Trophoblast cell (in vitro differentiated cells and primary cell): ENCODE measurements at regions not wholly inside any gene's neighbourhood (a gene's known extent, or its start where the extent isn't known, plus 50 kb on each side); places are given as distances from the start of the nearest gene placed in this dataset.
"Not testable (repeated sequence)": the region's sequence is repeated elsewhere in the genome, so short reads cannot be mapped to it uniquely, and the experiment has no call there.

Experiments used
- DNase-seq, 2 donors: peaks; one replicate each; pipeline ENCODE4 v3.0.0-alpha.2; 2016
- H2AFZ ChIP-seq: 2 replicates; pipeline ENCODE4 v1.6.1; 2013; ENCODE audit warnings: low read length, moderate library complexity, mild to moderate bottlenecking; ENCODE audit not compliant: insufficient read depth, poor library complexity
- H2AK5ac ChIP-seq: 2 replicates; pipeline ENCODE4 v1.6.1; 2013; ENCODE audit warnings: mild to moderate bottlenecking, low read length
- H2BK120ac ChIP-seq: 2 replicates; pipeline ENCODE4 v1.6.1; 2013; ENCODE audit warnings: low read length, mild to moderate bottlenecking, moderate library complexity; ENCODE audit not compliant: insufficient read depth, poor library complexity
- H2BK12ac ChIP-seq: 2 replicates; pipeline ENCODE4 v1.6.1; 2013; ENCODE audit warnings: mild to moderate bottlenecking, low read length, moderate library complexity
- H2BK5ac ChIP-seq: 2 replicates; pipeline ENCODE4 v1.6.1; 2013; ENCODE audit warnings: low read length, low read depth, moderate library complexity, mild to moderate bottlenecking; ENCODE audit not compliant: poor library complexity
- H3K14ac ChIP-seq: 2 replicates; pipeline ENCODE4 v1.6.1; 2013; ENCODE audit warnings: mild to moderate bottlenecking, low read length
- H3K18ac ChIP-seq: 2 replicates; pipeline ENCODE4 v1.6.1; 2013; ENCODE audit warnings: mild to moderate bottlenecking, low read length
- H3K23ac ChIP-seq: 2 replicates; pipeline ENCODE4 v1.6.1; 2013; ENCODE audit warnings: low read length
- H3K27ac ChIP-seq: 2 replicates; pipeline ENCODE4 v1.5.1; 2013; ENCODE audit warnings: low read depth, mild to moderate bottlenecking, inconsistent platforms, low read length, moderate library complexity
- H3K27me3 ChIP-seq: 2 replicates; pipeline ENCODE4 v1.6.1; 2013; ENCODE audit warnings: inconsistent platforms, mild to moderate bottlenecking, low read length, moderate library complexity; ENCODE audit not compliant: insufficient read depth
- H3K36me3 ChIP-seq, 2 experiments: 1 replicate in 1 of 2; 2 replicates in 1 of 2; pipeline ENCODE4 v1.6.1; 2013; ENCODE audit warnings: low read length in 2 of 2, mild to moderate bottlenecking in 2 of 2, moderate library complexity in 1 of 2; ENCODE audit not compliant: insufficient read depth in 2 of 2, control insufficient read depth in 1 of 2
- H3K4ac ChIP-seq: 2 replicates; pipeline ENCODE4 v1.6.1; 2013; ENCODE audit warnings: low read depth, mild to moderate bottlenecking, low read length, moderate library complexity
- H3K4me1 ChIP-seq, 2 experiments: 1 replicate in 1 of 2; 2 replicates in 1 of 2; pipeline ENCODE4 v1.6.1; 2013; ENCODE audit warnings: low read length in 2 of 2, mild to moderate bottlenecking in 2 of 2, moderate library complexity in 1 of 2; ENCODE audit not compliant: insufficient read depth in 2 of 2, control insufficient read depth in 1 of 2
- H3K4me2 ChIP-seq: 2 replicates; pipeline ENCODE4 v1.6.1; 2013; ENCODE audit warnings: inconsistent platforms, mild to moderate bottlenecking, low read length, moderate library complexity
- H3K4me3 ChIP-seq: 2 replicates; pipeline ENCODE4 v1.5.1; 2013; ENCODE audit warnings: mild to moderate bottlenecking, low read depth, low read length, inconsistent platforms
- H3K79me1 ChIP-seq: one replicate; pipeline ENCODE4 v1.6.1; 2013; ENCODE audit warnings: low read length
- H3K79me2 ChIP-seq: 2 replicates; pipeline ENCODE4 v1.6.1; 2013; ENCODE audit warnings: low read length, mild to moderate bottlenecking; ENCODE audit not compliant: control insufficient read depth, insufficient read depth, poor library complexity
- H3K9ac ChIP-seq: 2 replicates; pipeline ENCODE4 v1.6.1; 2013; ENCODE audit warnings: mild to moderate bottlenecking, low read length
- H3K9me3 ChIP-seq: 2 replicates; pipeline ENCODE4 v1.6.1; 2013; ENCODE audit warnings: low read depth, mild to moderate bottlenecking, control low read depth, inconsistent platforms, low read length; ENCODE audit not compliant: insufficient read depth
- H4K12ac ChIP-seq: 2 replicates; pipeline ENCODE4 v1.6.1; 2013; ENCODE audit warnings: low read depth, mild to moderate bottlenecking, low read length, moderate library complexity
- H4K8ac ChIP-seq: 2 replicates; pipeline ENCODE4 v1.6.1; 2013; ENCODE audit warnings: low read depth, mild to moderate bottlenecking, low read length, moderate library complexity
- H4K91ac ChIP-seq: one replicate; pipeline ENCODE4 v1.6.1; 2013; ENCODE audit warnings: low read depth, mild to moderate bottlenecking, low read length, moderate library complexity
- WGBS: extraction: QIAGEN DNeasy Blood & Tissue Kit; methylation state at CpG from one replicate; pipeline ENCODE4 v1.1.7; 2013; ENCODE audit warnings: missing lambda C conversion rate; ENCODE audit not compliant: insufficient read length, insufficient coverage; ENCODE audit errors: extremely low coverage; 5-methylcytosine and 5-hydroxymethylcytosine counted together

DNA sequence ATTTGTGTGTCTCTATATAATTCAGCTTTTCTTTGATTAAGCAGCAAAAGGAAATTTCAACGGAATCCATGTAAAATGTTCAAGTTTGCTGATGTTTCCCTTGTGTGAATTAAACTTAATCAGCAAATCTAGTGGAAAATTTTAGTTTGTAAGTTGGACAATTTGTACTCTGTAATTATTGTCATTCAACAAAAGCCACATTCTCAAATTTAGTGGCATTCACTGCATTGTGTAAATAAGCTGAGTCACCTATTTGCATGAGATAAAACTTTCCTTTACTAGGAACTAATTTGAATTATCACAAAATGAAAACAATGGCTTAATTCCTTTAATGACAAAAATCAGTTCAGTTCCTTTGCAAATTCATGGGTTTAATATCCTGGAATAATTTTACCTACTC lies 784.2 kb upstream of the CCDC179 start:
- H3K27ac ChIP-seq = no peak overlapping the region
- H3K14ac ChIP-seq = no peak overlapping the region
- no peak overlapping the region for H3K4me2 ChIP-seq
- no peak overlapping the region for H2BK120ac ChIP-seq
- no peak overlapping the region for H3K9ac ChIP-seq
- H3K9me3 ChIP-seq = no peaks in the 10 kb centered on the region
- no peaks in the 10 kb centered on the region for H3K79me2 ChIP-seq
- H3K23ac ChIP-seq = no peak overlapping the region
- no peaks in the 10 kb centered on the region for H3K36me3 ChIP-seq
- no peak overlapping the region for H2BK12ac ChIP-seq
- H4K91ac ChIP-seq = no peak overlapping the region
- H4K12ac ChIP-seq = no peak overlapping the region
- no peak overlapping the region for H3K4ac ChIP-seq
- no peak for DNase-seq
- H3K4me1 ChIP-seq = no peaks in the 10 kb centered on the region
- WGBS = no CpG with 5 or more reads among the region's 1 CpG
- H3K27me3 ChIP-seq = no peaks in the 10 kb centered on the region
- no peak overlapping the region for H3K4me3 ChIP-seq
- H2AK5ac ChIP-seq = no peak overlapping the region
- H2AFZ ChIP-seq = no peak overlapping the region
- H2BK5ac ChIP-seq = no peak overlapping the region
- H4K8ac ChIP-seq = no peak overlapping the region
- H3K18ac ChIP-seq = no peak overlapping the region
- H3K79me1 ChIP-seq = no peaks in the 10 kb centered on the region

DNA sequence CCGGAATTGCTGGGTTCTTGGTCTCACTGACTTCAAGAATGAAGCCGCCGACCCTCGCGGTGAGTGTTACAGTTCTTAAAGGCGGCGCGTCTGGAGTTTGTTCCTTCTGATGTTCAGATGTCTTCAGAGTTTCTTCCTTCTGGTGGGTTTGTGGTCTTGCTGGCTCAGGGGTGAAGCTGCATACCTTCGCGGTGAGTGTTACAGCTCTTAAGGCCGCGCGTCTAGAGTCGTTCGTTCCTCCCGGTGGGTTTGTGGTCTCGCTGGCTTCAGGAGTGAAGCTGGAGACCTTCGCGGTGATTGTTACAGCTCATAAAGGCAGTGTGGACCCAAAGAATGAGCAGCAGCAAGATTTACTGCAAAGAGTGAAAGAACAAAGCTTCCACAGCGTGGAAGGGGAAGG lies 792.1 kb upstream of the CCDC179 start:
- H3K36me3 ChIP-seq, H2BK12ac ChIP-seq, H3K23ac ChIP-seq, H3K4me2 ChIP-seq, H3K18ac ChIP-seq, H2BK5ac ChIP-seq, H3K79me1 ChIP-seq, H4K12ac ChIP-seq, H2AFZ ChIP-seq, H3K27me3 ChIP-seq, H4K91ac ChIP-seq, H3K14ac ChIP-seq, H3K9ac ChIP-seq, H3K4ac ChIP-seq, H4K8ac ChIP-seq, H3K4me3 ChIP-seq, H3K79me2 ChIP-seq, H3K4me1 ChIP-seq, H3K9me3 ChIP-seq, H2AK5ac ChIP-seq, DNase-seq, H2BK120ac ChIP-seq, H3K27ac ChIP-seq: not testable (repeated sequence)
- no CpG with 5 or more reads among the region's 20 CpGs for WGBS

DNA sequence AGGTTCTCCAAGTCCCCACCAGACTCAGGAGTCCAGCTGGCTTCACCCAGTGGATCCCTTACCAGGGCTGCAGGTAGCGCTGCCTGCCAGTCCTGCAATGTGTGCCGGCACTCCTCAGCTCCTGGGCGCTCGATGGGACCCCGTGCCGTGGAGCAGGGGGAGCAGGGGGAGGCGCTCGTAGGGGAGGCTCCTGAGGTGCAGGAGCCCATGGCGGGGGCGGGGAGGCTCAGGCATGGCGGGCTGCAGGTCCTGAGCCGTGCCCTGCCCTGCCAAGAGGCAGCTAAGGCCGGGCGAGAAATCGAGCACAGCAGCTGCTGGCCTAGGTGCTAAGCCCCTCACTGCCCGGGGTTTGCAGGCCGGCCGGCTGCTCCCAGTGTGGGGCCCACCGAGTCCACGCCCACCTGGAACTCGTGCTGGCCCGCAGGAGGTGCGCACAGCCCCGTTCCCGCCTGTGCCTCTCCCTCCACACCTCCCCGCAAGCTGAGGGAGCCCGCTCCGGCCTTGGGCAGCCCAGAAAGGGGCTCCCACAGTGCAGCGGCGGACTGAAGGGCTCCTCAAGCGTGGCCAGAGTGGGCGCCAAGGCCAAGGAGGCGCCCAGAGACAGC lies 792.9 kb upstream of the CCDC179 start:
- no peak overlapping the region for H3K4ac ChIP-seq
- no peak overlapping the region for H3K9ac ChIP-seq
- no peaks in the 10 kb centered on the region for H3K79me2 ChIP-seq
- H2BK12ac ChIP-seq = no peak overlapping the region
- no peak overlapping the region for H2BK5ac ChIP-seq
- H3K9me3 ChIP-seq = peaks cover 2% of the 10 kb centered on the region
- no peaks in the 10 kb centered on the region for H3K36me3 ChIP-seq
- H4K12ac ChIP-seq = no peak overlapping the region
- no peaks in the 10 kb centered on the region for H3K4me1 ChIP-seq
- DNase-seq = no peak
- H4K8ac ChIP-seq = no peak overlapping the region
- no peak overlapping the region for H3K4me3 ChIP-seq
- H3K18ac ChIP-seq = no peak overlapping the region
- no peak overlapping the region for H3K14ac ChIP-seq
- H2AK5ac ChIP-seq = no peak overlapping the region
- no peak overlapping the region for H2BK120ac ChIP-seq
- H3K79me1 ChIP-seq = no peaks in the 10 kb centered on the region
- no peaks in the 10 kb centered on the region for H3K27me3 ChIP-seq
- H3K4me2 ChIP-seq = no peak overlapping the region
- no peak overlapping the region for H3K27ac ChIP-seq
- WGBS = no CpG with 5 or more reads among the region's 33 CpGs
- no peak overlapping the region for H3K23ac ChIP-seq
- H4K91ac ChIP-seq = no peak overlapping the region
- H2AFZ ChIP-seq = no peak overlapping the region

DNA sequence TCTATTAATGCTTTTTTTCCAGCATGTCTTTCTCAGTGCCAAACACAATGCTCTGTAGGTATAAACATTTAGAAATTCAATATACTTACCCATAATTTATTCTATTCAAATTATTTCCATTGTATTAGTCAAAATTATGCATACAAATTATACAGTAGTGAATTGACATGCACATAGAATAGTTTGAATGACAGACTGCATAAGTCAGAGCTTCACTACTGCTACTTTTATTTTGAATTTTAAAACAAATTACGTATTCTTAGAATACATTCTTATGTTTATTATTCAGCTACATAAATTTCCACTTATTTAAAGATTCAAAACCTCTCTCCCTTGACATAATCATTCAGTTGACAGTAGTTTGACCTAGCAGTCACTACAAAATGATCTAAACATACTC lies 808.0 kb upstream of the CCDC179 start:
- Histone ChIP-seq H3K18ac (no peak overlapping the region), H3K23ac (no peak overlapping the region), H2AFZ (no peak overlapping the region), H2AK5ac (no peak overlapping the region), H3K9ac (no peak overlapping the region), H3K4me2 (no peak overlapping the region), H4K8ac (no peak overlapping the region), H3K4ac (no peak overlapping the region), H3K9me3 (peaks cover 3% of the 10 kb centered on the region), H4K91ac (no peak overlapping the region), H3K14ac (no peak overlapping the region), H3K4me1 (no peaks in the 10 kb centered on the region), H2BK5ac (no peak overlapping the region), H3K4me3 (no peak overlapping the region), H3K36me3 (no peaks in the 10 kb centered on the region), H2BK120ac (no peak overlapping the region), H3K27me3 (no peaks in the 10 kb centered on the region), H4K12ac (no peak overlapping the region), H3K79me1 (no peaks in the 10 kb centered on the region), H3K79me2 (no peaks in the 10 kb centered on the region), H3K27ac (no peak overlapping the region), H2BK12ac (no peak overlapping the region)
- no peak for DNase-seq
- no CpG with 5 or more reads among the region's 1 CpG for WGBS
